Ammon's horn (tissue), 1 donor: ENCODE measurements at regions not wholly inside any gene's neighbourhood (a gene's known extent, or its start where the extent isn't known, plus 50 kb on each side); places are given as distances from the start of the nearest gene placed in this dataset.
"Not testable (repeated sequence)": the region's sequence is repeated elsewhere in the genome, so short reads cannot be mapped to it uniquely, and the experiment has no call there.

Source experiments
- DNase-seq: peaks from one replicate; pipeline ENCODE4 v3.0.0-alpha.2; 2016; ENCODE audit warnings: low spot score

- no peak for DNase-seq
Measured at GRCh38 chr3:168975576-168975975, 687.9 kb downstream of the MECOM start.

DNA sequence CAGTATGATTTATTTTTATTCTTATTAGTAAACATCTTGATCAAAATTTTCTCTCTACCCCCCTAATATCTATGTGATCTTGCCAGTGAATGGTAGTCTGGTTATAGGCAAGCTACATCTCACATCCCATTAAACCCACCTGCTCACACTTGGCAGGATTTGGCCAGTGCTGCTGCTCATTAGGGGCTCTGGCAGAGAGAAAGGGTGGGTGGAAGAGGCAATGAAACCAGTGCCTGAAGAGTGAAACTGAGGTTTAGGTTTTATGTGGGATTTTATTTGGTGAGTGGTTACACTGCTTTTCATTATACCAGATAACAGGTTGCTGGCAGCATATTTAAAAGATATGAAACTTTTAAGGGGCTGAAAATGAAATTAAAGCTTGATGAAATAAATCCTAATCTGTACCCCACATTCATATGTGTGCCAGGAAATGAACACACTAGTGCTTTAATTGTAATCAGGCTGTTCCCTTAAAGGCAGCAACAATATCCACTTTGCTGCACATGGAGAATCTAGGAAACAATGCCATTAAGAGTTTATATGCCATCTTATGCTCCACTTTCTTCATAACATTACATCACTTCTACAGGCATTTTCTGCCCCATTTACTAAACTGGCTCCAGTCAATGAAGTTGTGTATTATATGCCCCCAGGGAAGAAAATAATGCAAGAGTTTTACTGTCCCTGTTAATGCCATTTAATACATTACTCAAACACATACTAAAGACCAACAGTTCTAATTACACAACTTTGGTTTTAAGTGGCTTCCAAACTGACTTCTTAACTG is 688.7 kb downstream of the MECOM start:
- DNase-seq, result no peak

DNA sequence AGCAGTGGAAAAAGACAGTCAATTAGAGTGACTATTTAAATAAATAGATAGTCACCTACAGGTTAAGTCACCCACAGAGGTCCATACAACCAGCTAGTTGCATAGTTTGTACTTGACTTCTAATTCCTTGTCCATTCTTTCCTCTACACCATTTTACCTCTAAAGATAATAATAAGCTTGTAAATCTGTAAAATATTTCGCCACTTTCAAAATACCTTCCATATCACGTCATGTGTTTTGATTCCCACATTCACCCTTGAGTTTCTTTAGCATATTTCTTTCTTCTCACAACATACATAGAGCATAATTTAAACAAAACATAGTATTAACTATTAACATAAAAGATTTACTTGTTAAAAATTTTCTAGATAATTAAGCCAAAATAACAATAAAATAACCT is 689.6 kb downstream of the MECOM start:
- no peak for DNase-seq

GRCh38 chr3:168973206-168973605 is 690.3 kb downstream of the MECOM start:
- DNase-seq, result no peak

GRCh38 chr3:168968609-168969008 is 694.9 kb downstream of the MECOM start:
- no peak for DNase-seq

- DNase-seq, result no peak
Measured at GRCh38 chr3:168964736-168965135, 698.8 kb downstream of the MECOM start.

DNA sequence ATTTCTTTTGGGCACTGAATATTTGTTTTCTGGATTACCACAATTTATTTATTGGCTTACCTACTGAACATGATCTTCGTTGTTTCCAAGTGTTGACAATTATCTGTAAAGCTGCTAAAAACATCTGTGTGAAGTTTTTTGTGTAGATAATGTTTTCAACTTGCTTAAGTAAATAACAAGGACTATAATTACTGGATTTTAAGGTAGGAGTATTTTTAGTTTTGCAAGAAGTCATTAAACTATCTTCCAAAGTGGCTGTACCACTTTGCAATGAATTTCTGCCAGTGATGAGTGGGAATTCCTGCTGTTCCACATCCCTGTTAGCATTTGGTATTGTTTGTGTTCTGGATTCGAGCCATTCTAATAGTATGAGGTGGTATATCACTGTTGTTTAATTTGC is 702.2 kb downstream of the MECOM start:
- DNase-seq, result no peak

DNA sequence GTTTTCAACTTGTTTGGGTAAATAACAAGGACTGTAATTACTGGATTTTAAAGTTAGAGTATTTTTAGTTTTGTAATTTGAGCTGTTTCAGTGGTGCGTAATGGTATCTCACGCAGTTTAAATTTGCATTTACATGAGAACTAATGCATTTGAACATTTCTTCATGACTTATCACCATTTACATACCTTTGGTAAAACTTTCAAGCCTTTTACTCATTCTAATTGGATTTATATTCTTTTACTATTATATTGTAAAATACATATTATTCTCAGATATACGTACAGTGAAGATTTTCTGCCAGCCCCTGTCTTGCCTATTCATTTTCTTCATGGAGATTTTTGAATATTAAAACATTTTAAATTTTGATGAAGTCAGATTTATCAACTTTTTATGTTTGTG is 703.8 kb downstream of the MECOM start:
- no peak for DNase-seq

GRCh38 chr3:168958466-168958865 is 705.0 kb downstream of the MECOM start:
- no peak for DNase-seq

- no peak for DNase-seq
Measured at GRCh38 chr3:168956076-168956475, 707.4 kb downstream of the MECOM start.

DNA sequence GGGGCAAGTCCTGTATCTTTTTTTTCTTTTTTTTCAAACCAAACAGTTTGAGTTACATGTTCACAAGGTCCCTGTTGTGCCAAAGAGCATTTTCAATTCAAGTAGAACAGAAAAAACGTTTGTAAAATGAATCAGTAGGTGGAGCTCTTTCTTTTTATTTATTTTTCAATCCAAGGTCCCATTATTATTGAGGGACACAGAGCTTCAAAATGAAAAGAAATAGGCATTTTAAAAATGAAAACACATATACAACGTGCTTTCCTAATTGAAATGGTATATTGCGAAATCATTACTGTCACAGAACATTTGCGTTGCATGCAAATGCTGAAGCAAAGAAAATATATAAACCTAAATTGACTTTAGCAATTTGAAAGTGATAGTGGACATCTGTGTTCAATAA is 711.0 kb downstream of the MECOM start:
- no peak for DNase-seq

- DNase-seq, result no peak
Measured at GRCh38 chr3:168951884-168952283, 711.6 kb downstream of the MECOM start.

GRCh38 chr3:168951368-168951767 is 712.1 kb downstream of the MECOM start:
- no peak for DNase-seq

DNA sequence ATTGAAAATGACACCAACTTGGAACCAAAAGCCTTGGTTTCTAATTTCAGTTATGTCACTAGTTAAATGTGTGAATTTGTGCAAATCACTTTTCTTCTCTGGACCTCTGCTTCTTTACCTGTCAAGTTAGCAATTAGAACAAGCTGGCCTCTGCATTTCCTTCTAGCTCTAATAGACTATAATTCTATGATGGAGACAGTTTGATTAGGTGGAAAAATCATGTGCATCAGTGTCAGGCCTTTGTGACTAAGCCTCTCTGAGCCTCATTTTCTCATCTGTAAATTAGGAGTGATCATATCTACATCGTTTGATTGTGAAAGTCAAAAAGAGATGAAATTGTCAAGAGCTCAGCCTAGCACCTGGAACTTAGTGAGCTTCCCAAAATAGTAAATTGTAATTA is 712.9 kb downstream of the MECOM start:
- DNase-seq, result no peak

DNA sequence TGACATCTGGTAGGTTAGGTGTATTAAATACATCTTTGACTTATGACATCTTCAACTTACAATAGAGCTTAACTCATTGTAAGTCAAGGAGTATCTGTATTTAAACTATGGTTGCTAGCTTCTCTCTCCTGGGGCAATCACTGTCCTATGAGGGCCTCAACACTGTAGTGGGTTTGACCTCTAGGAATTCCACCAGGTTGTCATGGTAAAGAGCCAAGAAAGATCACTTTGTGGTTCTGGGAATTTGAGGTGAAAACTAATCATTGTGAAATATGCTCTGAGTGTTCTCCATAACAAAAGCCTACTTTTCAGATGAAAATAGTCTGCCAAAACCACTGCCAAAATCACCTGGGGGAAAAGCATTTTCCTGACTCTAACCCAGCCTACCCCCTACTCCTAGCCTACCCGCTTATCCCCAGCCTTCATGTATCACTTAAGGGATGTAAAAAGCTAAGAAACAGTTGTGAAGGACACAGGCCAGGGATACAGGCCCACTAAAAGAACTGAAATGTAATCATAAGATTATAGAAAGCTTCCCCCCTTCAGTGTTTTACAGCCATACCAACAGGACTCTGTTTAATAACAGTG is 723.8 kb downstream of the MECOM start:
- no peak for DNase-seq

- no peak for DNase-seq
Measured at GRCh38 chr3:168933614-168934013, 729.9 kb downstream of the MECOM start.

GRCh38 chr3:168929997-168930396 is 733.5 kb downstream of the MECOM start:
- not testable (repeated sequence) for DNase-seq

DNA sequence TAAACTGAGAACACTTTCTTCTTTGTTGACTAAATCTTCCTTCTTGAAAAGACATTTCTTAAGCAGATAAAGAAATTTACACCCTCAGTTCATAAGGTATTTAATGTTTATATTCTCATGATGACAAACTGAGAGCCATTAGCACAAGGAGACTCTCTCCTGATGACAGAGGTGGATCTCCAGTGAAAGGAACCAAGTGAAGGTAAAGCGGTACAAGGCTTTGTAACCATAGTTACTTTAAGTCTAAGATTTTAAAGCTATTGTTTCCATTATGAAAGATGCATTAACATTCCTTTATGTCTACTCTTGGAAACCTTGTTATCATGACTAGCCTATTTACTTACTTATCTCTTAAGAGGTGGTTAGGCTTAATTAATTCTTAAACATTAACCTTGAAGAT is 737.1 kb downstream of the MECOM start:
- no peak for DNase-seq

DNA sequence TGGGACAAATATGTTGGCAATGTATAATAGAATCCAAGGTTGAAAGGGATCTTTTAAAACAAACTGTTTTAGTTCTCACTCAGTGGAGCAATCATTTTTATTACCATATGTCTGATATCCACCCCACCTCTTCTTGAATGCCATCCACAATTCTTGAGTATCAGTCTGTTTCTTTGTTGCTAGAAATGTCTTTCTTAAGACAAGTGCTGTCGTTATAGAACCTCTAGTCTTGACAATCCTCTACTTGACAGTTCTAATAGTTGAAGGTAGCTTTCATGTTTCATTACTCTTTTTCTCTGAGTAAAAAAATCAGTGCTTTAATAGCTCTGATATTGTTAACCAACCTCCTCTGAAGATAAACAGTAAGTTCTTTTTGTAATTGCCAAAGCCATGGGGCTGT is 737.9 kb downstream of the MECOM start:
- no peak for DNase-seq

DNA sequence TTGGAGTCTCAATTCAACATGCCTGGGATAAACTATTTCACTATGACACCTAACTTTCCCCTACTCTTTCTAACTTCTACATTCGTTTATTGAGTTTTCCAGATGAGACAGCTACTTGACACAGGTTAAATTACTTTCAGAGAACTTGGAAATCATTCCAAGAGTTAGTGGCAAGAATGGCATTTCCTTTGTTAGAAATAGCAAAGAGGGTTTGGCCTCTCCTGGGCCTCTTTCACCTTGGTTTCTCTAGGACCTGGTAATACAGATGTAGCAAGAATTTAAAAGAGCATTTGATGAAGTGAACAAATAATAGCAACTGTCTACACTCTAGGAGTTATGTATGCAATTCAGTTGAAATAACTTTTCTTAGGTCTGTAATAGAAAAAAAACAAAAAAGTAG is 748.9 kb downstream of the MECOM start:
- no peak for DNase-seq

DNA sequence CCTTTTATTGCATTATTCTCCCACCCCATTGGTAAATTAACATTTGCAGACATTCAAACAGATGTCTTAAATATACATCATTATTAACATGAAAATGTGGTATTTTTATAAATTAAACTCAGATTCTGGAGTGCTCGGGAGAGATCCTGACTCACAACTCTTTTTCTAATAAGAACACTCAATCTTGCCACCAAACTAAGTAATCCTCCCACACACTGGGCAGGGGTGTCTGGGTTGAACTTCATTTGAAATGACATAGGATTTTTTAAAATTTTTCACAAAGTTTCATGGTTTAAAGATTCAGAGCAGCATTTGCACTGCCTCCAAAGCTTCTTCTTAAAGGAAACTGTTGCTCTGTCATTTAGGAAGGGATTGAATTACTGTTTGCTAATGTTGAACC is 754.3 kb downstream of the MECOM start:
- DNase-seq, result no peak

DNA sequence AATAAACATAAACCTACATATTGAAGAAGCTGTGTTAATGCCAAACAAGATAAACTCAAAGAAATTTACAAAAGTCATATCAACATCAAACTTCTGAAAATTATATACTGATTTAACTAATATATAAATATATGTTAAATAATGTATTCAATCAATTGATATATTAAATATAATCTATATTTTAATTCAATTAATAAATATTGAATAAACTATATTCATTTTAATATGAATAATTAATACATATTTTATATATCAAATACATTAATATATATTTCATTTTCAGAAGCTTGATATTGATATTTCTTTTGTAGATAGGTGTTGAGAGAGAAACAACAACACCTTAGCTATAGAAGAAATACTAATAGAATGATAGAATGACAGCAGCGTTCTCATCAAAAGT is 768.1 kb downstream of the MECOM start:
- no peak for DNase-seq

- no peak for DNase-seq
Measured at GRCh38 chr3:168894214-168894613, 769.3 kb downstream of the MECOM start.

DNA sequence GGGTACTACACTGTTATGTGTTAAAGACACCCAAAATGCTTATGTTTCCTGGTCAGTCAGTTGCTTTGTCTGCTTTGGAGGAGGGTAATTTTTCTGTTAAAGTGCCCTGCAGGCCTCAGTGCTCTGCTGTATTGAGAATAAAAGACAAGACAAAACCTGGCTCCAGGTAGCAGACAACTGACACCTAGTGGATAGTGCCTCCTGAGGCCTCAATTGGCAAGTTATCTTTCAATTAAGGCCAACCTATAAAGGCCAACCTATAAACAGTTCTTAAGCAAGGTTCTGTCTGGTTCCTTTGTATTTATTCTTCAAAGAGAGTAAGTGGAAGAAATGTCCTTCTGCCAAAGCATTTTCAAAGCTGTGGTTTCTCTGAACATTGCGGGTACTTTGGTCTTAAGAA is 773.8 kb downstream of the MECOM start:
- DNase-seq, result no peak
